ENCODE measurements at regions not wholly inside any gene's neighbourhood (a gene's known extent, or its start where the extent isn't known, plus 50 kb on each side); places are given as distances from the start of the nearest gene placed in this dataset.

DNA sequence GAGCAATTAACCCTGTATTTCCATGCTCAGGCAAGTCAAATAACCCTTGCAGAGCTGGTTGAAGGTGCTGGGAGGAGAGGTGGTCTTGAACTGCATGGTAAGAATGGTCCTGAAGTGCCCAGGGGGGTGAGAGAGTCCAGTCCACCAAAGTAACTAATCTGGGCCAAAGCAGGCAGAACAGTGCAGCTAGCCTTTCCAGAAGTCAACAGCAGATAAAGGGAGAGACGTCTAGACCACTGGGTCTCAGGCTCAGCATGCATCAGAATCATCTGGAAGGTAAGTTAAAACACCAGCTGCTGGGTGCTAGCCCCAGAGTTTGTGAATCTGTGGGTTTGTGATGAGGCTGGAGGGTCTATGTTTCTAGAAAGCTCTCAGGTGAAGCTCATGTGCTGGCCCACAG lies 232.3 kb upstream of the ECI2 start:
- TF ChIP-seq, protein P1, sequence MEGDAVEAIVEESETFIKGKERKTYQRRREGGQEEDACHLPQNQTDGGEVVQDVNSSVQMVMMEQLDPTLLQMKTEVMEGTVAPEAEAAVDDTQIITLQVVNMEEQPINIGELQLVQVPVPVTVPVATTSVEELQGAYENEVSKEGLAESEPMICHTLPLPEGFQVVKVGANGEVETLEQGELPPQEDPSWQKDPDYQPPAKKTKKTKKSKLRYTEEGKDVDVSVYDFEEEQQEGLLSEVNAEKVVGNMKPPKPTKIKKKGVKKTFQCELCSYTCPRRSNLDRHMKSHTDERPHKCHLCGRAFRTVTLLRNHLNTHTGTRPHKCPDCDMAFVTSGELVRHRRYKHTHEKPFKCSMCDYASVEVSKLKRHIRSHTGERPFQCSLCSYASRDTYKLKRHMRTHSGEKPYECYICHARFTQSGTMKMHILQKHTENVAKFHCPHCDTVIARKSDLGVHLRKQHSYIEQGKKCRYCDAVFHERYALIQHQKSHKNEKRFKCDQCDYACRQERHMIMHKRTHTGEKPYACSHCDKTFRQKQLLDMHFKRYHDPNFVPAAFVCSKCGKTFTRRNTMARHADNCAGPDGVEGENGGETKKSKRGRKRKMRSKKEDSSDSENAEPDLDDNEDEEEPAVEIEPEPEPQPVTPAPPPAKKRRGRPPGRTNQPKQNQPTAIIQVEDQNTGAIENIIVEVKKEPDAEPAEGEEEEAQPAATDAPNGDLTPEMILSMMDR (IDR thresholded peaks at IDR 0.05 in 8 of 11, conservative IDR thresholded peaks at IDR 0.05 in 3 of 11): no peak
- TF ChIP-seq POLR2A (IDR thresholded peaks at IDR 0.05) (no peak), POLR2AphosphoS5 (IDR thresholded peaks at IDR 0.05) (no peak)

All from spleen (tissue), 7 donors.